T47D (cell line): ENCODE measurements at regions not wholly inside any gene's neighbourhood (a gene's known extent, or its start where the extent isn't known, plus 50 kb on each side); places are given as distances from the start of the nearest gene placed in this dataset.

ENCODE experiments used
- DNase-seq, 2 experiments: peaks; one replicate each; pipeline versions ENCODE4 v3.0.0 to v3.0.0-alpha.2; 2011 to 2012; ENCODE audit warnings: low read depth in 1 of 2, low spot score in 1 of 2
- JUND ChIP-seq: IDR thresholded peaks from 2 replicates; pipeline ENCODE4 v1.6.1; 2012; ENCODE audit warnings: low read depth
- in situ Hi-C: cut with HindIII; loops from 2 replicates; pipeline ENCODE4 v1.10.0; 2016; ENCODE audit warnings: low sequenced_read_pairs, low pct_unique_long_range_greater_than_20kb

- DNase-seq, result no peak
- in situ Hi-C loops, result no loop called here
- no peak for TF ChIP-seq JUND
These were observed 161.2 kb downstream of the SOX2 start for GRCh38 chr3:181872887-181873286.

GRCh38 chr3:181879926-181880325 is 168.2 kb downstream of the SOX2 start:
- DNase-seq, result no peak
- in situ Hi-C loops, result no loop called here
- TF ChIP-seq JUND, result no peak

- in situ Hi-C loops, result no loop called here
- TF ChIP-seq JUND, result no peak
- no peak for DNase-seq
These were observed 168.6 kb downstream of the SOX2 start for GRCh38 chr3:181880331-181880730.

- no peak for TF ChIP-seq JUND
- in situ Hi-C loops, result no loop called here
- DNase-seq, result no peak
These were observed 170.0 kb downstream of the SOX2 start for GRCh38 chr3:181881749-181882148.

- in situ Hi-C loops, result no loop called here
- TF ChIP-seq JUND, result no peak
These were observed 174.3 kb downstream of the SOX2 start for GRCh38 chr3:181885868-181886630.

GRCh38 chr3:181886676-181887075 is 175.0 kb downstream of the SOX2 start:
- DNase-seq, result no peak
- in situ Hi-C loops, result no loop called here
- TF ChIP-seq JUND, result no peak

More at GRCh38 chr3:181885868-181886630, 174.3 kb downstream of the SOX2 start:
- DNase-seq, result peak in 1 of 2 experiments; percentile 60

GRCh38 chr3:181887685-181888084 is 176.0 kb downstream of the SOX2 start:
- DNase-seq, result no peak
- in situ Hi-C loops, result no loop called here
- TF ChIP-seq JUND, result no peak

GRCh38 chr3:181888234-181888633 is 176.5 kb downstream of the SOX2 start:
- in situ Hi-C loops, result no loop called here
- no peak for TF ChIP-seq JUND
- DNase-seq, result no peak

GRCh38 chr3:181892848-181893247 is 181.1 kb downstream of the SOX2 start:
- TF ChIP-seq JUND, result no peak

GRCh38 chr3:181896605-181897004 is 184.9 kb downstream of the SOX2 start:
- in situ Hi-C loops, result no loop called here
- no peak for TF ChIP-seq JUND
- DNase-seq, result no peak

More at GRCh38 chr3:181892848-181893247, 181.1 kb downstream of the SOX2 start:
- DNase-seq, result no peak
- in situ Hi-C loops, result no loop called here

- TF ChIP-seq JUND, result peak; percentile 23; the same call in 1 of the 2 replicates
- DNase-seq, result peak in 1 of 2 experiments; percentile 60
- in situ Hi-C loops, result no loop called here
These were observed 188.0 kb downstream of the SOX2 start for GRCh38 chr3:181899702-181900101.

- peak in 1 of 2 experiments; percentile 39 for DNase-seq
- TF ChIP-seq JUND, result no peak
- in situ Hi-C loops, result no loop called here
These were observed 189.9 kb downstream of the SOX2 start for GRCh38 chr3:181901626-181902025.

- TF ChIP-seq JUND, result no peak
- in situ Hi-C loops, result no loop called here
- no peak for DNase-seq
These were observed 194.6 kb downstream of the SOX2 start for GRCh38 chr3:181906338-181906737.

GRCh38 chr3:181909241-181909640 is 197.5 kb downstream of the SOX2 start:
- in situ Hi-C loops, result no loop called here
- TF ChIP-seq JUND, result no peak
- DNase-seq, result no peak
